IMR-90 (cell line): ENCODE measurements at regions not wholly inside any gene's neighbourhood (a gene's known extent, or its start where the extent isn't known, plus 50 kb on each side); places are given as distances from the start of the nearest gene placed in this dataset.

ENCODE experiments used
- ATAC-seq: fragments of 200-7000 bp; cut with Tn5 transposase; 2 replicates; pipeline ENCODE4 v1.9.1; 2020; ENCODE audit warnings: low read depth, mild to moderate bottlenecking, moderate library complexity
- BruUV-seq: library from RNA; stranded (reverse); fragments of 400-500 nt; replicated peaks from 2 replicates; lab custom pipeline; 2021; lab: Mats Ljungman, UMichigan
- CTCF ChIA-PET: fragments of 300-600 bp; formaldehyde crosslinking; extraction: SDS; loops from one replicate; lab custom pipeline; 2021; ENCODE audit warnings: antibody characterized with exemption; lab: Yijun Ruan, JAX
- POLR2A ChIA-PET: fragments of 300-600 bp; sonication (Branson Sonifier 250); formaldehyde crosslinking; loops from one replicate; lab custom pipeline; 2022; ENCODE audit warnings: antibody characterized with exemption; ENCODE audit not compliant: unreplicated experiment; lab: Charles Lee
- DNase-seq: peaks from one replicate; pipeline ENCODE4 v3.0.0; 2013
- H2AFZ ChIP-seq: replicated peaks from 2 replicates; pipeline ENCODE3; 2013; ENCODE audit warnings: low read length, mild to moderate bottlenecking; ENCODE audit not compliant: poor library complexity
- H2AK5ac ChIP-seq: 2 replicates; pipeline ENCODE4 v1.6.1; 2013; ENCODE audit warnings: low read depth, low read length, inconsistent platforms
- H2AK9ac ChIP-seq: replicated peaks from 2 replicates; pipeline ENCODE3; 2013; ENCODE audit warnings: mild to moderate bottlenecking, low read depth, low read length, moderate library complexity; ENCODE audit not compliant: poor library complexity
- H2BK120ac ChIP-seq: 2 replicates; pipeline ENCODE4 v1.6.1; 2013; ENCODE audit warnings: low read depth, low read length, inconsistent platforms
- H2BK15ac ChIP-seq: 3 replicates; pipeline ENCODE4 v1.6.1; 2013; ENCODE audit warnings: low read depth, low read length, inconsistent platforms
- H2BK20ac ChIP-seq: 2 replicates; pipeline ENCODE4 v1.6.1; 2013; ENCODE audit warnings: low read depth, mild to moderate bottlenecking, inconsistent platforms, low read length, moderate library complexity
- H2BK5ac ChIP-seq: 2 replicates; pipeline ENCODE4 v1.6.1; 2013; ENCODE audit warnings: mild to moderate bottlenecking, low read depth, low read length, inconsistent platforms; ENCODE audit not compliant: poor library complexity, severe bottlenecking
- H3K14ac ChIP-seq: replicated peaks from 2 replicates; pipeline ENCODE4 v1.6.1; 2013; ENCODE audit warnings: low read depth, low read length, inconsistent platforms
- H3K18ac ChIP-seq: 2 replicates; pipeline ENCODE4 v1.6.1; 2013; ENCODE audit warnings: low read depth, low read length, control low read depth
- H3K23ac ChIP-seq: 2 replicates; pipeline ENCODE4 v1.6.1; 2013; ENCODE audit warnings: low read depth, low read length, inconsistent platforms
- H3K27ac ChIP-seq: 2 replicates; pipeline ENCODE4 v1.5.1; 2013; ENCODE audit warnings: mild to moderate bottlenecking, control low read depth, low read length; ENCODE audit not compliant: insufficient read depth
- H3K27me3 ChIP-seq: 2 replicates; pipeline ENCODE4 v1.6.1; 2013; ENCODE audit warnings: low read length; ENCODE audit not compliant: control insufficient read depth, insufficient read depth
- H3K36me3 ChIP-seq: 2 replicates; pipeline ENCODE4 v1.6.1; 2013; ENCODE audit warnings: low read length, mixed read lengths; ENCODE audit not compliant: control insufficient read depth, insufficient read depth
- H3K4ac ChIP-seq: 2 replicates; pipeline ENCODE4 v1.6.1; 2013; ENCODE audit warnings: low read depth, low read length, inconsistent platforms
- H3K4me1 ChIP-seq: 2 replicates; pipeline ENCODE4 v1.6.1; 2013; ENCODE audit warnings: low read length, mixed read lengths; ENCODE audit not compliant: control insufficient read depth, insufficient read depth
- H3K4me2 ChIP-seq: 2 replicates; pipeline ENCODE4 v1.6.1; 2013; ENCODE audit warnings: low read depth, mild to moderate bottlenecking, control low read depth, low read length, moderate library complexity
- H3K4me3 ChIP-seq: 2 replicates; pipeline ENCODE4 v1.5.1; 2013; ENCODE audit warnings: low read depth, mild to moderate bottlenecking, control low read depth, low read length, moderate library complexity; ENCODE audit not compliant: insufficient read depth
- H3K56ac ChIP-seq: 2 replicates; pipeline ENCODE4 v1.6.1; 2013; ENCODE audit warnings: low read length, inconsistent platforms; ENCODE audit not compliant: insufficient read depth; ENCODE audit errors: extremely low read depth
- H3K79me1 ChIP-seq, 2 experiments: 2 replicates each; pipeline ENCODE4 v1.6.1; 2013; ENCODE audit warnings: low read length in 2 of 2, inconsistent platforms in 1 of 2, low read depth in 1 of 2
- H3K9ac ChIP-seq: 2 replicates; pipeline ENCODE4 v1.6.1; 2013; ENCODE audit warnings: low read depth, low read length, control low read depth
- H3K9me1 ChIP-seq: 2 replicates; pipeline ENCODE4 v1.6.1; 2013; ENCODE audit warnings: low read length, inconsistent platforms; ENCODE audit not compliant: insufficient read depth
- H3K9me3 ChIP-seq: 2 replicates; pipeline ENCODE4 v1.6.1; 2013; ENCODE audit warnings: low read length; ENCODE audit not compliant: control insufficient read depth, insufficient read depth
- H4K20me1 ChIP-seq: 2 replicates; pipeline ENCODE4 v1.6.1; 2013; ENCODE audit warnings: low read length, inconsistent platforms; ENCODE audit not compliant: insufficient read depth
- H4K5ac ChIP-seq: 2 replicates; pipeline ENCODE4 v1.6.1; 2013; ENCODE audit warnings: mild to moderate bottlenecking, low read depth, low read length, control low read depth
- H4K8ac ChIP-seq, 2 experiments: 2 replicates each; pipeline ENCODE4 v1.6.1; 2013; ENCODE audit warnings: low read depth in 2 of 2, low read length in 2 of 2, control low read depth in 1 of 2, inconsistent platforms in 1 of 2
- H4K91ac ChIP-seq: 2 replicates; pipeline ENCODE4 v1.6.1; 2013; ENCODE audit warnings: low read depth, low read length, inconsistent platforms; ENCODE audit not compliant: insufficient read depth
- BHLHE40 ChIP-seq: fragments of 150-350 bp; IDR thresholded peaks from 2 replicates; pipeline ENCODE4 v1.6.1; 2016; ENCODE audit warnings: mild to moderate bottlenecking, low read depth, low read length
- CEBPB ChIP-seq: IDR thresholded peaks from 2 replicates; pipeline ENCODE4 v1.6.1; 2012; ENCODE audit warnings: low read depth, low read length, improper control_type of control experiment
- CHD1 ChIP-seq: IDR thresholded peaks from 2 replicates; pipeline ENCODE4 v1.6.1; 2012; ENCODE audit warnings: low read depth, low read length, improper control_type of control experiment
- FOS ChIP-seq: fragments of 150-350 bp; IDR thresholded peaks from 2 replicates; pipeline ENCODE4 v1.6.1; 2016; ENCODE audit warnings: low read depth, low read length
- MAFK ChIP-seq: IDR thresholded peaks from 2 replicates; pipeline ENCODE4 v1.6.1; 2012; ENCODE audit warnings: low read depth, low read length, improper control_type of control experiment
- MAZ ChIP-seq: IDR thresholded peaks from 2 replicates; pipeline ENCODE4 v1.6.1; 2012; ENCODE audit warnings: low read depth, mild to moderate bottlenecking, low read length, improper control_type of control experiment, moderate library complexity, borderline replicate concordance
- MXI1 ChIP-seq: IDR thresholded peaks from 2 replicates; pipeline ENCODE4 v1.6.1; 2012; ENCODE audit warnings: low read depth, mild to moderate bottlenecking, low read length, moderate library complexity, borderline replicate concordance
- NFE2L2 ChIP-seq: fragments of 150-350 bp; IDR thresholded peaks from 2 replicates; pipeline ENCODE4 v1.6.1; 2016; ENCODE audit warnings: low read depth, mild to moderate bottlenecking, low read length
- POLR2A ChIP-seq: IDR thresholded peaks from 2 replicates; pipeline ENCODE4 v1.6.1; 2012; ENCODE audit warnings: mild to moderate bottlenecking, low read depth, low read length
- RAD21 ChIP-seq: IDR thresholded peaks from 2 replicates; pipeline ENCODE4 v1.6.1; 2012; ENCODE audit warnings: low read length, improper control_type of control experiment
- RCOR1 ChIP-seq: IDR thresholded peaks from 2 replicates; pipeline ENCODE4 v1.6.1; 2012; ENCODE audit warnings: mild to moderate bottlenecking, low read length, improper control_type of control experiment; ENCODE audit not compliant: insufficient replicate concordance
- RFX5 ChIP-seq: IDR thresholded peaks from 2 replicates; pipeline ENCODE4 v1.8.0; 2012; ENCODE audit warnings: low read depth, mild to moderate bottlenecking, low read length, moderate library complexity
- SMC3 ChIP-seq: fragments of 150-350 bp; IDR thresholded peaks from 2 replicates; pipeline ENCODE4 v1.6.1; 2016; ENCODE audit warnings: low read depth, mild to moderate bottlenecking, antibody characterized with exemption, low read length, moderate library complexity
- WGBS, 2 experiments: methylation state at CpG; one replicate each; pipeline versions ENCODE4 v1.1.5 to v1.1.7; 2013; ENCODE audit warnings: missing lambda C conversion rate in 2 of 2; ENCODE audit not compliant: insufficient read length in 1 of 2; ENCODE audit errors: extremely low coverage in 2 of 2; 5-methylcytosine and 5-hydroxymethylcytosine counted together
- dilution Hi-C: fragments of 300-500 bp; cut with HindIII; formaldehyde crosslinking; loops from one replicate; pipeline ENCODE4 v1.14.3; 2018; ENCODE audit warnings: low sequenced_read_pairs; ENCODE audit not compliant: unreplicated experiment
- in situ Hi-C: fragments of 300-500 bp; cut with MboI; formaldehyde crosslinking; loops from 3 replicates; pipeline ENCODE4 v1.14.3; 2019; ENCODE audit warnings: low sequenced_read_pairs, inconsistent platforms, mixed read lengths
- intact Hi-C: fragments of 100-400 bp; cut with micrococcal nuclease; formaldehyde crosslinking; loops from 2 replicates; pipeline ENCODE4 v1.10.0; 2022
- TF ChIP-seq, protein P1 (sequence below): fragments of 150-350 bp; IDR thresholded peaks from 2 replicates; pipeline ENCODE4 v1.6.1; 2016; ENCODE audit warnings: low read depth, mild to moderate bottlenecking, low read length, moderate library complexity, borderline replicate concordance
- TF ChIP-seq, protein P2 (sequence below): conservative IDR thresholded peaks from 2 replicates; pipeline ENCODE4 v1.5.1; 2012; ENCODE audit warnings: mild to moderate bottlenecking, low read depth, low read length, improper control_type of control experiment
- TF ChIP-seq, protein P3 (sequence below): fragments of 150-350 bp; IDR thresholded peaks from 2 replicates; pipeline ENCODE4 v1.6.1; 2017; ENCODE audit warnings: mild to moderate bottlenecking, antibody characterized with exemption, low read length, low read depth

DNA sequence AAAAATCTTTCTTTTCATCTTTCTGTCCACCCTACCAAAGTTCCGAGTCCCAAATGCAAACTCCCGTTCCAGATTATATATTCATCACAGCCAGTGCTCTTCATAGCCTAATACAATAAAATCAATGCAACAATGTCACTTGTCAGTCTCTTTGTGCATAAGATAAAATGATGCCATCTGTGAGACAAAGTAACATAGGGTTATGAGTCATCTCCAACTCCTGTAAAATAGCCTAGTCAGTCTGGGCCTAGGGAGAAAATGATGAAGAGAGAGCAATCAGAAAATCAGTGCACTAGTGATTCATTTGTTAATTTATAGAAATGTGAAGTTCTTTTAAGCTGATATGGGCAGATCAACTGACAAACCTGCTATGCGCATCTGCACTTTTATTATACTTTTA lies 689.1 kb upstream of the DIAPH2 start:
- Histone ChIP-seq H4K5ac (no peak overlapping the region), H3K14ac (no peak overlapping the region), H4K91ac (no peak overlapping the region), H3K56ac (no peak overlapping the region), H3K36me3 (no peaks in the 10 kb centered on the region), H3K4me2 (no peak overlapping the region), H3K9ac (no peak overlapping the region), H3K4me3 (no peak overlapping the region), H3K27ac (no peak overlapping the region), H2AK9ac (no peak overlapping the region), H3K79me1 (no peaks in the 10 kb centered on the region), H3K27me3 (no peaks in the 10 kb centered on the region), H2BK20ac (no peak overlapping the region), H3K23ac (no peak overlapping the region), H2AFZ (no peak overlapping the region), H3K9me1 (no peaks in the 10 kb centered on the region), H3K18ac (no peak overlapping the region), H2BK15ac (no peak overlapping the region), H2AK5ac (no peak overlapping the region), H4K20me1 (no peaks in the 10 kb centered on the region), H4K8ac (no peak overlapping the region), H2BK5ac (no peak overlapping the region), H3K4ac (no peak overlapping the region), H3K9me3 (no peaks in the 10 kb centered on the region), H3K4me1 (no peaks in the 10 kb centered on the region), H2BK120ac (no peak overlapping the region)
- CTCF ChIA-PET: no interaction called here
- intact Hi-C loops: no loop called here
- DNase-seq (no peak), ATAC-seq (no peak)
- WGBS, 2 experiments: no CpG with 5 or more reads among the region's 3 CpGs
- POLR2A ChIA-PET: no interaction called here
- no TSS peak for BruUV-seq
- in situ Hi-C loops: no loop called here
- dilution Hi-C loops: no loop called here
- TF ChIP-seq POLR2A (no peak), RAD21 (no peak), NFE2L2 (no peak), FOS (no peak), RCOR1 (no peak), CHD1 (no peak), SMC3 (no peak), MAFK (no peak), MAZ (no peak), BHLHE40 (no peak), CEBPB (no peak), RFX5 (no peak), MXI1 (no peak)
- TF ChIP-seq, protein P1, sequence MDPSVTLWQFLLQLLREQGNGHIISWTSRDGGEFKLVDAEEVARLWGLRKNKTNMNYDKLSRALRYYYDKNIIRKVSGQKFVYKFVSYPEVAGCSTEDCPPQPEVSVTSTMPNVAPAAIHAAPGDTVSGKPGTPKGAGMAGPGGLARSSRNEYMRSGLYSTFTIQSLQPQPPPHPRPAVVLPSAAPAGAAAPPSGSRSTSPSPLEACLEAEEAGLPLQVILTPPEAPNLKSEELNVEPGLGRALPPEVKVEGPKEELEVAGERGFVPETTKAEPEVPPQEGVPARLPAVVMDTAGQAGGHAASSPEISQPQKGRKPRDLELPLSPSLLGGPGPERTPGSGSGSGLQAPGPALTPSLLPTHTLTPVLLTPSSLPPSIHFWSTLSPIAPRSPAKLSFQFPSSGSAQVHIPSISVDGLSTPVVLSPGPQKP: no peak
- TF ChIP-seq, protein P2, sequence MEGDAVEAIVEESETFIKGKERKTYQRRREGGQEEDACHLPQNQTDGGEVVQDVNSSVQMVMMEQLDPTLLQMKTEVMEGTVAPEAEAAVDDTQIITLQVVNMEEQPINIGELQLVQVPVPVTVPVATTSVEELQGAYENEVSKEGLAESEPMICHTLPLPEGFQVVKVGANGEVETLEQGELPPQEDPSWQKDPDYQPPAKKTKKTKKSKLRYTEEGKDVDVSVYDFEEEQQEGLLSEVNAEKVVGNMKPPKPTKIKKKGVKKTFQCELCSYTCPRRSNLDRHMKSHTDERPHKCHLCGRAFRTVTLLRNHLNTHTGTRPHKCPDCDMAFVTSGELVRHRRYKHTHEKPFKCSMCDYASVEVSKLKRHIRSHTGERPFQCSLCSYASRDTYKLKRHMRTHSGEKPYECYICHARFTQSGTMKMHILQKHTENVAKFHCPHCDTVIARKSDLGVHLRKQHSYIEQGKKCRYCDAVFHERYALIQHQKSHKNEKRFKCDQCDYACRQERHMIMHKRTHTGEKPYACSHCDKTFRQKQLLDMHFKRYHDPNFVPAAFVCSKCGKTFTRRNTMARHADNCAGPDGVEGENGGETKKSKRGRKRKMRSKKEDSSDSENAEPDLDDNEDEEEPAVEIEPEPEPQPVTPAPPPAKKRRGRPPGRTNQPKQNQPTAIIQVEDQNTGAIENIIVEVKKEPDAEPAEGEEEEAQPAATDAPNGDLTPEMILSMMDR: no peak
- TF ChIP-seq, protein P3, sequence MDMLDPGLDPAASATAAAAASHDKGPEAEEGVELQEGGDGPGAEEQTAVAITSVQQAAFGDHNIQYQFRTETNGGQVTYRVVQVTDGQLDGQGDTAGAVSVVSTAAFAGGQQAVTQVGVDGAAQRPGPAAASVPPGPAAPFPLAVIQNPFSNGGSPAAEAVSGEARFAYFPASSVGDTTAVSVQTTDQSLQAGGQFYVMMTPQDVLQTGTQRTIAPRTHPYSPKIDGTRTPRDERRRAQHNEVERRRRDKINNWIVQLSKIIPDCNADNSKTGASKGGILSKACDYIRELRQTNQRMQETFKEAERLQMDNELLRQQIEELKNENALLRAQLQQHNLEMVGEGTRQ: no peak
